Stomach (tissue), 8 donors: ENCODE measurements at regions not wholly inside any gene's neighbourhood (a gene's known extent, or its start where the extent isn't known, plus 50 kb on each side); places are given as distances from the start of the nearest gene placed in this dataset.

Source experiments
- DNase-seq, 2 donors: peaks; one replicate each; pipeline versions ENCODE4 v3.0.0 to v3.0.0-alpha.2; 2013 to 2019
- H3K27ac ChIP-seq, 5 donors: fragments of 200-600 bp in 4 of 5; sonication (generic) in 4 of 5; one replicate each; pipeline ENCODE4 v1.5.1; 2013 to 2019; ENCODE audit warnings: mild to moderate bottlenecking in 1 of 5, moderate library complexity in 1 of 5
- H3K27me3 ChIP-seq, 3 donors: fragments of 200-600 bp; sonication (generic); one replicate each; pipeline ENCODE4 v1.5.1; 2017 to 2019; ENCODE audit warnings: mixed run types in 1 of 3
- H3K36me3 ChIP-seq, 4 donors: fragments of 200-600 bp; sonication (generic); 1 replicate in 3 of 4; 2 replicates in 1 of 4; pipeline ENCODE4 v1.5.1; 2016 to 2019
- H3K4me1 ChIP-seq, 4 donors: fragments of 200-600 bp; sonication (generic); one replicate each; pipeline ENCODE4 v1.5.1; 2016 to 2019
- H3K4me3 ChIP-seq, 4 donors: fragments of 200-600 bp; sonication (generic) in 3 of 4; one replicate each; pipeline ENCODE4 v1.5.1; 2016 to 2019; ENCODE audit warnings: mild to moderate bottlenecking in 1 of 4
- H3K9me3 ChIP-seq, 4 donors: fragments of 200-600 bp; sonication (generic); one replicate each; pipeline ENCODE4 v1.5.1; 2016 to 2019
- EP300 ChIP-seq: sonication (generic); formaldehyde crosslinking; IDR thresholded peaks from one replicate; pipeline ENCODE4 v1.6.1; 2017; ENCODE audit warnings: antibody characterized with exemption
- POLR2A ChIP-seq, 4 donors: fragments of 450-650 bp; IDR thresholded peaks; one replicate each; pipeline ENCODE4 v1.6.1; 2016; ENCODE audit warnings: antibody characterized with exemption in 4 of 4, control low read depth in 2 of 4, mild to moderate bottlenecking in 1 of 4, moderate library complexity in 1 of 4
- POLR2AphosphoS5 ChIP-seq, 3 donors: sonication (generic); formaldehyde crosslinking; IDR thresholded peaks; one replicate each; pipeline ENCODE4 v1.6.1; 2016; ENCODE audit warnings: antibody characterized with exemption in 3 of 3
- WGBS, 5 donors: extraction: QIAGEN DNeasy Blood & Tissue Kit in 3 of 5; methylation state at CpG; one replicate each; pipeline versions ENCODE4 v1.1.5 to v1.1.7; 2013 to 2018; 5-methylcytosine and 5-hydroxymethylcytosine counted together
- intact Hi-C: fragments of 100-400 bp; cut with DNase I; formaldehyde crosslinking; loops from one replicate; pipeline ENCODE4 v1.15.1; 2023; ENCODE audit warnings: low total_unique reads
- TF ChIP-seq, protein P1 (sequence below), 7 experiments: fragments of 450-650 bp in 4 of 7; fragments of 200-600 bp in 3 of 7; sonication (generic) in 3 of 7; IDR thresholded peaks; one replicate each; pipeline ENCODE4 v1.5.1; 2016 to 2019; ENCODE audit warnings: antibody characterized with exemption in 7 of 7, control low read depth in 2 of 7, mild to moderate bottlenecking in 1 of 7
- donor health status: healthy with polysubstance abuse.
- donor health status: Bipolar disorder and iron deficiency.
- donor health status: healthy.

DNA sequence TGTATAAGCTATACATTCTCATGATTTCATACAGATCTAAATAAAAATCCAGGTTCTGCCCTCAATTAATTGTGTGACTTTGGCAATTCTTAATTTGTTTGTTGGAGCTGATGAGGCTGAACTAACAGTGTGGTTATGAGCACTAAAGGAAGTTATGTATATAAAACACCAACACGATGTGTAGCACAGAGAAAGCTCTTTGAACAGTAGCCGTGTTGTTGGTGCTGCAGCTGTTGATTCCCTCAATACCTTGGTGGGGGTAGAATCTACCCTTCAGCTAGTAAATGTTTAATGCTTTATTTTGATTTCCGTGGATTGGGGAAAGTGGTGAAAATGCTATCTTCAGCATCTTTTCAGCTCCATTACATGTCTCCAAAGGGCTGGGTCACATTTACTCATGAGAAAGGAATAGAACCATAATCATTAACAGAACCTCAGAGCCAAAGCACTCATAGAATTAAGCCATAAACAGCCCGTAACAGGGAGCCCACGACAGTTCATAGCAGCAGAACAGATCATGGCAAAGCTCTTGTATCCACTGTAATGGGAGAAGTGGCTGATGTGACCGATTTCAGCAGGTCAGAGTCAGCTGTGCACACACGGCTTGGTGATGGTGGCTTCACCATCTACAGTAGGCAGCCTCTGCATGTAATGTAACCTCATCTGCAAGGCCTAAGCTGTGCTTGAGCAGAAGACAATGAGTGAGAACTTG, 332.7 kb downstream of the DIRAS2 start:
- peaks cover 0 to under 1% (median 0%) of the 10 kb centered on the region in 3 donors for H3K27me3 ChIP-seq
- WGBS, 5 donors = 80 to 92% (median 86%) methylated on average over 7 of the region's 7 CpGs

DNA sequence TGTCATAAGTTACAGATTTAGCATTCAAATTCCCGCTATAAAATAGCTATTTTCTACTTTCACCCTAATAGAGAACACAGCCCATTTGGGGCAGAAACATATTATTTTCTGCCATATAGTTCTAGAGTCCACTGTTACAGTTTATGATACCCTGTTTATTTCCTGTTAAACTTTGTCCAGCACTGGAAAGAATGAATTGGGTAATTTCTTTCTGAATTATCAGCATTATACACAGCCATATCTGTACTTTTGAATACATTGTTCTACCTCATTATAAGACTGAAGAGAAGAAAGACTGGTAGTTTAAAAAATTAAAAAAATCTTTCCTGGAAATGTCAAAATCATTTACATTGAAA, 332.1 kb downstream of the DIRAS2 start:
- DNase-seq = no peak
- Histone ChIP-seq H3K4me3 (no peak overlapping the region), H3K36me3 (no peaks in the 10 kb centered on the region), H3K4me1 (no peaks in the 10 kb centered on the region), H3K27me3 (no peaks in the 10 kb centered on the region), H3K9me3 (no peaks in the 10 kb centered on the region), H3K27ac (no peak overlapping the region)
- no peak for TF ChIP-seq POLR2A (IDR thresholded peaks at IDR 0.05)
- TF ChIP-seq, protein P1, sequence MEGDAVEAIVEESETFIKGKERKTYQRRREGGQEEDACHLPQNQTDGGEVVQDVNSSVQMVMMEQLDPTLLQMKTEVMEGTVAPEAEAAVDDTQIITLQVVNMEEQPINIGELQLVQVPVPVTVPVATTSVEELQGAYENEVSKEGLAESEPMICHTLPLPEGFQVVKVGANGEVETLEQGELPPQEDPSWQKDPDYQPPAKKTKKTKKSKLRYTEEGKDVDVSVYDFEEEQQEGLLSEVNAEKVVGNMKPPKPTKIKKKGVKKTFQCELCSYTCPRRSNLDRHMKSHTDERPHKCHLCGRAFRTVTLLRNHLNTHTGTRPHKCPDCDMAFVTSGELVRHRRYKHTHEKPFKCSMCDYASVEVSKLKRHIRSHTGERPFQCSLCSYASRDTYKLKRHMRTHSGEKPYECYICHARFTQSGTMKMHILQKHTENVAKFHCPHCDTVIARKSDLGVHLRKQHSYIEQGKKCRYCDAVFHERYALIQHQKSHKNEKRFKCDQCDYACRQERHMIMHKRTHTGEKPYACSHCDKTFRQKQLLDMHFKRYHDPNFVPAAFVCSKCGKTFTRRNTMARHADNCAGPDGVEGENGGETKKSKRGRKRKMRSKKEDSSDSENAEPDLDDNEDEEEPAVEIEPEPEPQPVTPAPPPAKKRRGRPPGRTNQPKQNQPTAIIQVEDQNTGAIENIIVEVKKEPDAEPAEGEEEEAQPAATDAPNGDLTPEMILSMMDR (IDR thresholded peaks at IDR 0.05) = no peak
- no peak for TF ChIP-seq POLR2AphosphoS5 (IDR thresholded peaks at IDR 0.05)
- TF ChIP-seq EP300 = no peak
- WGBS, 5 donors = 79 to 100% (median 93%) methylated on average over 1 of the region's 1 CpG
- intact Hi-C loops = no loop called here

More for the DNA sequence above, 332.7 kb downstream of the DIRAS2 start:
- no peaks in the 10 kb centered on the region for H3K36me3 ChIP-seq
- DNase-seq = peak in 1 of 2 donors; percentile 36
- TF ChIP-seq POLR2A (IDR thresholded peaks at IDR 0.05) (no peak), POLR2AphosphoS5 (IDR thresholded peaks at IDR 0.05) (no peak), EP300 (no peak)
- TF ChIP-seq, protein P1 (IDR thresholded peaks at IDR 0.05) = no peak
- no peak overlapping the region for H3K27ac ChIP-seq
- no peak overlapping the region for H3K4me3 ChIP-seq
- no peaks in the 10 kb centered on the region for H3K4me1 ChIP-seq
- intact Hi-C loops = no loop called here
- H3K9me3 ChIP-seq = no peaks in the 10 kb centered on the region

DNA sequence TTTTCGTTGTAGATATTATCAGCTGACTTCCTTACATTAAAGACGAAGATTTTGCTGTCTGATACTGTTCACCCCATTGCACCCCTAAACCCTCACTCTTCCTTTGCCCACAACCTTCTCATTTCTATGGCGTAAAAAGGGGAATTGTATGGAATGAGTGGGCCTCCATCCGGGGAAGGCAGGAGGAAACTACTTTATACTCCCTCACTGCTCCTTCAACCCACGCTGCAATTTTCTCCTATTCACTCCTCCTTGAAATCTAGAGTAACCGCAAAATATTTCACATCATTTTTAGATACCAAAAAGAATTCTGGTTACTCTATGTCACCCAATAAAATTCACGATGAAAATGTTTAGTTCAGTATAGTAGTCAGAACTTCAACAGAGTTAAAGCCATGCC, 330.8 kb downstream of the DIRAS2 start:
- H3K4me3 ChIP-seq = no peak overlapping the region
- H3K9me3 ChIP-seq = no peaks in the 10 kb centered on the region
- H3K36me3 ChIP-seq = no peaks in the 10 kb centered on the region
- TF ChIP-seq, protein P1 (IDR thresholded peaks at IDR 0.05) = no peak
- TF ChIP-seq EP300 (no peak), POLR2A (IDR thresholded peaks at IDR 0.05) (no peak), POLR2AphosphoS5 (IDR thresholded peaks at IDR 0.05) (no peak)
- 78 to 85% (median 82%) methylated on average over 7 of the region's 7 CpGs for WGBS, 5 donors
- intact Hi-C loops = no loop called here
- H3K27ac ChIP-seq = no peak overlapping the region
- no peaks in the 10 kb centered on the region for H3K4me1 ChIP-seq
- no peaks in the 10 kb centered on the region for H3K27me3 ChIP-seq
- no peak for DNase-seq

DNA sequence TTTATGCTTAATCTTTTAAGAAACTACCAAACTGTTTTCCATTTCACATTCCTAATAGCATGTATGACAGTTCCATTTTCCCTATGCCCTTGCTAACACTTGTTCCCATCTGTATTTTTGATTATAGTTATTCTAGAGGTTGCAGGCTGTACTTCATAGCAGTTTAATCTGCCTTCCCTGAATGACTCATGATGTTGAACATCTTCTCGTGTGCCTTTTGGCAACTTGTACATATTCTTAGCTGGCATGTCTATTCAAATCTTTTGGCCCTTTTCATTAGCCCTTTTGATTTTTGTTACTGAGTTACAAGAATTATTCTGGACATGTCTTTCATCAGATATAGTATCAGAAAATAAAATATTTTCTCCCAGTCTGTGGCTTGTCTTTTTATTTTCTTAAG, 320.3 kb downstream of the DIRAS2 start:
- H3K36me3 ChIP-seq = no peaks in the 10 kb centered on the region
- H3K4me3 ChIP-seq = no peak overlapping the region
- intact Hi-C loops = no loop called here
- TF ChIP-seq POLR2A (IDR thresholded peaks at IDR 0.05) = no peak
- TF ChIP-seq EP300 = no peak
- TF ChIP-seq, protein P1 (IDR thresholded peaks at IDR 0.05) = no peak
- no peak for TF ChIP-seq POLR2AphosphoS5 (IDR thresholded peaks at IDR 0.05)
- no peak overlapping the region for H3K27ac ChIP-seq
- DNase-seq = no peak
- no peaks in the 10 kb centered on the region for H3K9me3 ChIP-seq
- no peaks in the 10 kb centered on the region for H3K4me1 ChIP-seq
- WGBS, 5 donors = 23 to 35% (median 33%) methylated on average over 1 of the region's 1 CpG
- peaks cover 0 to 6% (median 0%) of the 10 kb centered on the region in 3 donors for H3K27me3 ChIP-seq
